WERI-Rb-1 (cell line): ENCODE measurements at regions not wholly inside any gene's neighbourhood (a gene's known extent, or its start where the extent isn't known, plus 50 kb on each side); places are given as distances from the start of the nearest gene placed in this dataset.

ENCODE experiments used
- DNase-seq: peaks from one replicate; pipeline ENCODE4 v3.0.0-alpha.2; 2020
- H3K27ac ChIP-seq: fragments of 250-450 bp; sonication (Bioruptor Pico); 2 replicates; pipeline ENCODE4 v1.5.1; 2020; ENCODE audit warnings: mild to moderate bottlenecking, moderate library complexity
- H3K27me3 ChIP-seq: fragments of 250-450 bp; sonication (Bioruptor Pico); 2 replicates; pipeline ENCODE4 v1.5.1; 2021; ENCODE audit warnings: mild to moderate bottlenecking, low read depth, moderate library complexity; ENCODE audit not compliant: insufficient read depth, severe bottlenecking
- H3K36me3 ChIP-seq: fragments of 250-450 bp; sonication (Bioruptor Pico); 2 replicates; pipeline ENCODE4 v1.5.1; 2020; ENCODE audit warnings: mild to moderate bottlenecking, moderate library complexity
- H3K4me3 ChIP-seq: 2 replicates; pipeline ENCODE4 v1.5.1; 2011; ENCODE audit warnings: low read depth, mild to moderate bottlenecking, control low read depth, low read length
- H3K9me3 ChIP-seq: fragments of 250-450 bp; sonication (Bioruptor Pico); 2 replicates; pipeline ENCODE4 v1.5.1; 2021; ENCODE audit warnings: mild to moderate bottlenecking, moderate library complexity; ENCODE audit not compliant: severe bottlenecking
- TF ChIP-seq, protein P1 (sequence below): IDR thresholded peaks from 2 replicates; pipeline ENCODE4 v1.5.1; 2011; ENCODE audit warnings: low read depth, mild to moderate bottlenecking, control low read depth, inconsistent platforms, low read length

DNA sequence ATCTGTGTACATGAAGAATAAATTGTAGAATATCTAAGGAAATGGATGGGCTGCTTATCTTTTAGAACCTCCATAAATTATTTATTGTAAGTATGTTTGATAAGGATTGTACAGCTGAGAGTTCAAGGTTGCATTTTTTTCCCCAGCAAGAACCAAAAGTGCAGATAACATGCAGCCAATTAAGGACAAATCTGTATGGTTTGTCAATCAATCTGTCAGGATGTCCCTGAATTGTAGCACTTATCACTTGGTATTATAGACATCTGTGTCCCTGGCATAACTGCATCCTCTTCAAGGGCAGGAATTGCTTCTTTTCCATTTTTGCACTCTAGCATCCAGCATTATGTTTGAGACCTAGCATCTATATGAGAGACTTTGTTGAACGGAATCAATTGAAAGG is 95.4 kb upstream of the IGFBP7 start:
- H3K27me3 ChIP-seq = no peaks in the 10 kb centered on the region
- TF ChIP-seq, protein P1, sequence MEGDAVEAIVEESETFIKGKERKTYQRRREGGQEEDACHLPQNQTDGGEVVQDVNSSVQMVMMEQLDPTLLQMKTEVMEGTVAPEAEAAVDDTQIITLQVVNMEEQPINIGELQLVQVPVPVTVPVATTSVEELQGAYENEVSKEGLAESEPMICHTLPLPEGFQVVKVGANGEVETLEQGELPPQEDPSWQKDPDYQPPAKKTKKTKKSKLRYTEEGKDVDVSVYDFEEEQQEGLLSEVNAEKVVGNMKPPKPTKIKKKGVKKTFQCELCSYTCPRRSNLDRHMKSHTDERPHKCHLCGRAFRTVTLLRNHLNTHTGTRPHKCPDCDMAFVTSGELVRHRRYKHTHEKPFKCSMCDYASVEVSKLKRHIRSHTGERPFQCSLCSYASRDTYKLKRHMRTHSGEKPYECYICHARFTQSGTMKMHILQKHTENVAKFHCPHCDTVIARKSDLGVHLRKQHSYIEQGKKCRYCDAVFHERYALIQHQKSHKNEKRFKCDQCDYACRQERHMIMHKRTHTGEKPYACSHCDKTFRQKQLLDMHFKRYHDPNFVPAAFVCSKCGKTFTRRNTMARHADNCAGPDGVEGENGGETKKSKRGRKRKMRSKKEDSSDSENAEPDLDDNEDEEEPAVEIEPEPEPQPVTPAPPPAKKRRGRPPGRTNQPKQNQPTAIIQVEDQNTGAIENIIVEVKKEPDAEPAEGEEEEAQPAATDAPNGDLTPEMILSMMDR = no peak
- no peak overlapping the region for H3K27ac ChIP-seq
- DNase-seq = no peak
- H3K36me3 ChIP-seq = no peaks in the 10 kb centered on the region
- H3K9me3 ChIP-seq = no peaks in the 10 kb centered on the region
- H3K4me3 ChIP-seq = no peak overlapping the region

DNA sequence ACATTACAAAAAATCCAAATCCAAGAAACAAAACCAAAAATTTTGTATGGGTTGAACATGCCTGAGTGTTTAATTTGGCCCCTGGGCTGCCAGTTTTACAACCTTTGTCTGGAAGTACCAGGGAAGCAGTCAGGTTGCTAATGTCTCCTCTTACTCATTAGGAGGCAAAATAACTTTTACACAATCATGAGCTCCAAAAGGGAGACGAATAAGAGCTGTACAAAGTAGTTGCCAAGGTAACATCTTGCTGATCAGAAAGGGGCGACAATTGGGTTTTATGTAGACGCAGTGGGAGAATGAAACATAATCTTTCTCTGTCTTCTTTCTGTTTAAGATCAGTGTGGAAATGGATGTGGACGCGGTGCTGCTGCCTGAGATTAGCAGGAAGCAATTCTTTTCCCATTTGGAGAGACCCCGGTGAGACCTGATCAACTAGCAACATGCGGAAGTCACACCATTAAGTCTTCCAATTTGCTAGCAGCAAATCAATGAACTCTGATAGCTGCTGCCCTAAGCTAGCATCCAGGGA is 90.7 kb upstream of the IGFBP7 start:
- Histone ChIP-seq H3K27ac (no peak overlapping the region), H3K4me3 (no peak overlapping the region), H3K9me3 (no peaks in the 10 kb centered on the region), H3K36me3 (no peaks in the 10 kb centered on the region), H3K27me3 (no peaks in the 10 kb centered on the region)
- DNase-seq = no peak
- TF ChIP-seq, protein P1 = no peak

DNA sequence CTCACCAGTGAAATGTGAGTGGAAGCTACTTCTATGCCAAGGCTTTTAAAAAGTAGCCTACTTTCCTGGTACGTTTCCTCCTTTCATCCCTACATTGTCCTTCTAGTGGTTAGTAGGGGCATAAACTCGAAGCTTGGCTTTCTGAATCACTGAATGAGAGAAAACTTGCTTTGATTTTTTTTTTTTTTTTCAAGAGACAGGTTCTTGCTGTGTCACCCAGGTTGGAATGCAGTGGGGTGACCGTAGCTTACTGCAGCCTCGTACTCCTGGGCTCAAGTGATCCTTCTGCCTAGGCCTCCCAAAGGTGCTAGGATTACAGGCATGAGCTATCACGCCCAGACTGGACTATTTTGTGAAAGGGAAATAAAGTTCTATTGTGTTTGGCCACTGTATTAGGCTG is 89.1 kb upstream of the IGFBP7 start:
- Histone ChIP-seq H3K4me3 (no peak overlapping the region), H3K27ac (no peak overlapping the region), H3K36me3 (no peaks in the 10 kb centered on the region), H3K27me3 (no peaks in the 10 kb centered on the region), H3K9me3 (no peaks in the 10 kb centered on the region)
- TF ChIP-seq, protein P1 = no peak
- no peak for DNase-seq

DNA sequence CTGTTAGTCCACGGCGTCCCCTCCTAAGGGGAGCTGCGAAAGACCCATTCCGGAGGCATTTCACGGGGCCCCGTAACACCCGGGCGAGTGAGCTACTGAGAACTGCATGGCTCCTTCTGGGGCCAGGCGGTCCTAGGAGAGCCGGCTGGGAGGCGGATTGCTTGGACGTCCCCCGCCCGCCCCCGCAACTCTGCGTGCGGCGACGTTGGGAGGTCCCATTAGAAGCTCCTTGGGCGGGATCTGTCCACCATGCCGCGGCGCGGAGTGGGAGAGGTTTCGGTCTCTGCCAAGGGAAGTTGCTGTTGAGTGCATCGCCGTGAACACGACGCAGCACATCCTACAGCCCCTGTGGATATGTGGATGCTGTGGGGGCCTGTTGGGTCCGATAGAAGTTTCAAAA is 85.4 kb upstream of the IGFBP7 start:
- no peaks in the 10 kb centered on the region for H3K36me3 ChIP-seq
- H3K9me3 ChIP-seq = no peaks in the 10 kb centered on the region
- no peak overlapping the region for H3K27ac ChIP-seq
- H3K4me3 ChIP-seq = no peak overlapping the region
- DNase-seq = no peak
- H3K27me3 ChIP-seq = no peaks in the 10 kb centered on the region
- TF ChIP-seq, protein P1 = no peak

DNA sequence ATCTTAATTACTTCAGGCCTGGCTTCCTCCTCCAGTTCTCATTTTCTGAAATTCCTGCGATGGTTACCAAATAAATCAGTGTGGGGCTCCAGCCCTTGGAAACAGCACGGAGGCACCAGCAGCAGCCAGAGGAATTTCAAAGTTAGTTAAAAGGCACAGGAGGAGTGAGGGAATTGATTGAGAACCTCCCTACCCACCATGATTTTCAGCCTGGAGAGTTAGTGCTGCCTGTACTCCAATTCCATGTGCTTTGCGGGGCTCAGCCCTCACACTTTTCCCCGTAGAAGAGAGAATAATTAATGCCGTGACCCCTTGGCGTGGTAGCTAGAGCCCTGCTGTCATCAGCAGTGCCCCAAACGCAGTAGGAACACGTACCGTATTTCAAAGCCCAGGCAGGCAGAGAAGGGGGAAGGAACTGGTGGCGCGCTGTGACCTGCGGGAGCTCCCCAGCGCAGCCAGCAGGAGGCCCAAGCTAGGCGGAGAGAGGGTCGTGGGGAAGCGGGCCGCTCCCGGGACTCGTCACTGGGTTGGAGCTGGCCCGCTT is 84.0 kb upstream of the IGFBP7 start:
- Histone ChIP-seq H3K4me3 (no peak overlapping the region), H3K27ac (no peak overlapping the region), H3K27me3 (no peaks in the 10 kb centered on the region), H3K9me3 (no peaks in the 10 kb centered on the region), H3K36me3 (no peaks in the 10 kb centered on the region)
- no peak for DNase-seq
- TF ChIP-seq, protein P1 = no peak

DNA sequence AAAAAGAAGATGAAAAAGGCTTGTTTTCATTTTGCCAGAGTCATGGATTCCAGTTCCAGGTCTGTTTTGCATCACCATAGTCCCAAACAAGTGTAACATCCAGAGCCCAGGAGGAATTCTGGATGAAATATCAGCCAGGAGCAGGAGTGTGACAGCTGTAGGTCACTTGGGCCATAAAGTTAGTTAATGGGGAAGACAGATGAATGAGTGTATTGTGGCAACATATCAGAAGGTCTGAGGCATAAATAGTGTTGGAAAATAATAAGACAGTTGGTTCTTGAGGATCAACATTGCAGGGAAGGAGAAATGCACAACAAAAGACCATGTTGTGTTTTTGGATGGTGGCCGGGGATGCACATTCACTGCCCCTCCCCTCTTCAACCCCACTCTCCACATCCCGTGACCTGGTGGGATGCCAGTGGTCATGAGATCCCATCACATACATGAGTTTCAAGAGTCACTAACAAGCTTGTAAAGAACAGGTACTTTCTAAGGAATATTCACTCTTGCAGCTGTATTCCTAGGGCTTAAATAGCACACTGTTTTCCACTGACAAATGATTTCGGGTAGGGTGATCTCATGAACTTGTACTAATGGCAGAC is 83.1 kb upstream of the IGFBP7 start:
- Histone ChIP-seq H3K9me3 (no peaks in the 10 kb centered on the region), H3K27me3 (no peaks in the 10 kb centered on the region), H3K4me3 (no peak overlapping the region), H3K36me3 (no peaks in the 10 kb centered on the region), H3K27ac (no peak overlapping the region)
- TF ChIP-seq, protein P1 = no peak
- no peak for DNase-seq
